ENCODE measurements at regions not wholly inside any gene's neighbourhood (a gene's known extent, or its start where the extent isn't known, plus 50 kb on each side); places are given as distances from the start of the nearest gene placed in this dataset.

GRCh38 chr18:42340423-42341009 is 385.5 kb downstream of the PIK3C3 start:
- H2BK120ac ChIP-seq (ENCODE audit: low read depth, low read length, poor library complexity, severe bottlenecking), result no peak overlapping the region
- no peak overlapping the region for H2BK5ac ChIP-seq (ENCODE audit: insufficient read length, low read length)
- no peak overlapping the region for H2AK5ac ChIP-seq (ENCODE audit: insufficient read length, low read length)
- no peak overlapping the region for H3K18ac ChIP-seq (ENCODE audit: insufficient read length, low read depth, low read length)
- no peak overlapping the region for H3K23ac ChIP-seq (ENCODE audit: insufficient read length, low read depth, low read length)
- H2BK20ac ChIP-seq (ENCODE audit: low read depth, low read length, poor library complexity, severe bottlenecking), result no peak overlapping the region
- peaks cover 1% of the 10 kb centered on the region; the same call in 1 of the 2 replicates for H3K4me1 ChIP-seq (ENCODE audit: insufficient read depth, low read length)
- H3K79me1 ChIP-seq (ENCODE audit: insufficient read depth, low read depth, low read length, poor library complexity, severe bottlenecking), result no peaks in the 10 kb centered on the region
- no peak for TF ChIP-seq CTCF (conservative IDR thresholded peaks at IDR 0.05)
- H3K4me1 Mint-ChIP-seq, result peaks cover 41 to 54% of the 10 kb centered on the region in 2 experiments
- no peak overlapping the region for H3K4me3 Mint-ChIP-seq
- H4K5ac ChIP-seq (ENCODE audit: insufficient read length, low read depth, low read length), result no peak overlapping the region
- H3K4me2 ChIP-seq (ENCODE audit: insufficient read depth, insufficient read length, low read length), result no peak overlapping the region
- WGBS (ENCODE audit: extremely low coverage, insufficient read length, low lambda C conversion rate), result no CpG with 5 or more reads among the region's 3 CpGs
- no peaks in the 10 kb centered on the region for H3K79me2 ChIP-seq (ENCODE audit: insufficient read depth, low read length)
- peaks cover 19 to 30% of the 10 kb centered on the region in 2 experiments for H3K9me3 Mint-ChIP-seq
- no peaks in the 10 kb centered on the region for H3K23me2 ChIP-seq (ENCODE audit: insufficient read length, low read depth, low read length, poor library complexity, severe bottlenecking)
- no peaks in the 10 kb centered on the region for H3K27me3 ChIP-seq (ENCODE audit: insufficient read depth, low read length)
- peaks cover 11% of the 10 kb centered on the region for H3K9me3 ChIP-seq (ENCODE audit: control insufficient read depth, low read depth, low read length)
- H3T11ph ChIP-seq (ENCODE audit: low read length), result no peak overlapping the region
- no peaks in the 10 kb centered on the region for H3K27me3 Mint-ChIP-seq (ENCODE audit: low read depth)
- no peak overlapping the region for H4K8ac ChIP-seq (replicated peaks; ENCODE audit: insufficient read length, low read depth, low read length)
- H3K4ac ChIP-seq (ENCODE audit: low read depth, low read length), result no peak overlapping the region
- H3K9ac ChIP-seq (ENCODE audit: extremely low read depth, insufficient read length, low read length), result no peak overlapping the region
- no peak overlapping the region for H3K56ac ChIP-seq (ENCODE audit: insufficient read length, low read depth, low read length)
- no peak overlapping the region for H2BK15ac ChIP-seq (ENCODE audit: low read depth, low read length)
- H3K27ac ChIP-seq (ENCODE audit: insufficient read length, low read depth, low read length), result no peak overlapping the region
- no peak for DNase-seq
- H3K14ac ChIP-seq (ENCODE audit: insufficient read depth, low read length), result no peak overlapping the region
- H3K36me3 Mint-ChIP-seq (ENCODE audit: insufficient read depth in 1 of 3, low read depth in 3 of 3), result peaks cover 15 to 30% (median 23%) of the 10 kb centered on the region in 3 experiments
- no peak overlapping the region for H2BK12ac ChIP-seq (ENCODE audit: insufficient read length, low read depth, low read length)
- no peak overlapping the region; a peak in 1 of 7 replicates for H3K27ac Mint-ChIP-seq
- no peak overlapping the region for H2AFZ ChIP-seq (ENCODE audit: low read length)
- no peaks in the 10 kb centered on the region for H4K20me1 ChIP-seq (ENCODE audit: control insufficient read depth, insufficient read depth, insufficient read length)
- no peak overlapping the region for H4K91ac ChIP-seq (ENCODE audit: insufficient read length, low read depth, low read length)
